Medulla oblongata (tissue), 1 donor: ENCODE measurements at regions not wholly inside any gene's neighbourhood (a gene's known extent, or its start where the extent isn't known, plus 50 kb on each side); places are given as distances from the start of the nearest gene placed in this dataset.

Experiments used
- DNase-seq: peaks from one replicate; pipeline ENCODE4 v3.0.0-alpha.2; 2015; ENCODE audit errors: extremely low spot score

DNA sequence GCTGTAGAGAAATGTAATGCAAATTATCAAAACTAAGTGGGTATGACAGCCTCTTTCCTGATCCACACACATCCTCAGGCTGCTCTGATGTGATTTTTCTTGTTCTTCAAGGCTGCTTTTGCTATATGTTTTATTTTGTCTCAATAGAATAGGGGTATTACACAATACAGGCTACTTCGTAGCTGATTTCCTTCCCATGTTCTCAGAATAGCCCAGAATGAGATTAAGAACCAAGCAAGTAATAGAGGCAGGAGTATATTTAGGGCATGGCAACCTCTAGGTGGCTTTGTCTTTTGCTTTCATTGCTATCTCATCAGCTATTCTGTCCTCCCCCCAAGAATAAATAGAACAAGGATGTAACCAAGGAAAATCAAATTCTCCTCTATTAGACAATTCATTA is 241.8 kb downstream of the ALDH8A1 start:
- no peak for DNase-seq

GRCh38 chr6:134707342-134708031 is 242.4 kb downstream of the ALDH8A1 start:
- no peak for DNase-seq

- DNase-seq = no peak
These were observed 243.1 kb downstream of the ALDH8A1 start for GRCh38 chr6:134706806-134707205.

DNA sequence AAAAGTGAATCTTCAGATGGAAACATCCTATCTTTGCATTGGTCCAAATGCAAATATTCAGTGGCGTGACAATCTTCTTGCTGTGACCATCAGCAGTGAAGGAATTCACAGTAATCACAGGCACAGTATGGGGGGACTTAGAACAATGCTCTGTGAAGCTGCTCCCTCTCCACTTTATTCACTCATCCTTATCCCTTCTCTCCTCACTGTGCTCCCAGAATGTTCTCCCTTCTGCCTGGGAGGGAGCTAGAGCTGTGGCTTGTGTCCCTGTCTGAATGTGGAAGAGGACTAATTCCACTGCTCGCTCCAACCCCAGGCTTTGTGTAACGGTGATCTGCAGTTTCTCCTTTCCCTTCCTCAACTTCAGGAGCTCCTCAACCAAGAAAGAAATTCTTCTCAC is 243.7 kb downstream of the ALDH8A1 start:
- peak; percentile 52 for DNase-seq

DNA sequence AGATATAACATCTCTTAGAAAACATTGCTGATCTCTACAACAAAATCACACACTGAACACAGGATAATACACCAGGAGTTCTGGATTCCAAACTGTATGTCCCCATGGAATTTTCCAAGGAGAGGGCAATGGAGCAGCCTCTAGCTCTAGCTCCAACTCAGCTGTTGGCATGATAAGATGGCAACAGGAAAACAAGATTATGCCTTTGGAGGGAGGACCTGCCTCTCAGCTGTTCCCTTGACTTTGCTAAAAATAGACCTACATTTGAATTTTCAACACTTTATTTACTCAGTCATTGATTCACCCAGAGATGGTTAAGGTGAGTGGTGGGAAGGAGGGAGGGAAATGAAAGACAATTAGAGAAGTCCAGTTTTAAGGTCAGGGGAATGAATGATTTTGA is 246.7 kb downstream of the ALDH8A1 start:
- DNase-seq = no peak

- DNase-seq = no peak
These were observed 247.6 kb downstream of the ALDH8A1 start for GRCh38 chr6:134702279-134702678.

GRCh38 chr6:134701301-134701700 is 248.6 kb downstream of the ALDH8A1 start:
- DNase-seq = no peak

GRCh38 chr6:134698228-134698627 is 251.7 kb downstream of the ALDH8A1 start:
- DNase-seq = no peak

- no peak for DNase-seq
These were observed 257.9 kb downstream of the ALDH8A1 start for GRCh38 chr6:134692008-134692407.

- DNase-seq = no peak
These were observed 258.7 kb downstream of the ALDH8A1 start for GRCh38 chr6:134691180-134691579.

DNA sequence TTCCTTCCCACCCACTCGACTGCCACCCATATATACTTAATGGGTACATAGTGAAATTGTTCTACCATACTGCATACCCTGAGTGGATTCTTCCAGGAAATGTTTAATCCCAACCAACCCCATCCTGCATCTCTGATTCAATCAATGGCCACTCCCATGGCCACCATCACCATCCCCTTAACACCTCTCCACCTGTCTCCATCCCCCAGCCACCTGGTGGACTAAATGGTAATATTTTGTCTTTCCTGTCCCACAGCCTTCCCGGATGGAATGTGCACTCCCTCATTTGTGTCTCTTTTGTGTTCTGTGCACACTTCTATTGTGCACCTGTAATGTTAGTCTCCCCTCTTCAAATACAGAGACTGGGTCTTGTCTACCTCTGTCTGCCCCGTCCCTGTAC is 259.9 kb downstream of the ALDH8A1 start:
- no peak for DNase-seq

DNA sequence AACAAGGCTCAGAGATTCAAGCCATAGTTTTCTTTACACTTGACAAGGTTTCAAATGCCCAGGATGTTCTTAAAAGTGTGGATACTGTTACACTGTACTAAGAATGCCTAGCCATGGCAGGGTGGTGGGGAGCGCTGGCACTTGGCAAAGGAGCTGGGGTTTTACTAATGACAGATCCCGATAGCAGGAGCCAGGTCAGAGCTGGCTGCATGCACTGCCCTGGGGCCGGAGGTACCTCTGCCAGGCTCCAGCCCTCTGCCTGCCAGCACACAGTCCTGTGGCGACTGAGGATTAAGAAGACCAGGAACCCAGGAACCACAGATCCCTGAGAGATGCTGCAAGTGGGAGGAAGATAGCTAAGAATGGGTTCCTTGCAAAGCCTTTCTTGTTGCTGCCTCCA is 260.3 kb downstream of the ALDH8A1 start:
- DNase-seq = no peak

DNA sequence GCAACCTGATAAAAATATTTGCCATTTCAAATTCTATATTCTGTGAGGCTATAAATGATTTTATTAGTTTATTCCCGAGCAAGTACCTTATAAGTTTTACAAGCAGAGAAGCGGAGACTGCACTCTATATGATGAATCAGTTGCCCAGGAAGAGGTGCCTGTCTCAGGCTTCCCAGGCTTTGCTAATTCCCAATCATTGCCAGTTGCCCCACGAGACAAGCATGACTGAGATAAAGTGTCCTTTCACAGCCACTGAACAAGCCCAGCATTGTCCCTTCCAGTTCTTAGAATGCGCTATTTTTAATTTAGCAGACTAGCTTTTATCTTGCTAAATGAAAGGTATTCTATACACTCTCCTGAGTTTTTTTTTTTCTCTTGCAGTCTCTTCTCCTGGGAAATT is 260.7 kb downstream of the ALDH8A1 start:
- peak; percentile 93 for DNase-seq

DNA sequence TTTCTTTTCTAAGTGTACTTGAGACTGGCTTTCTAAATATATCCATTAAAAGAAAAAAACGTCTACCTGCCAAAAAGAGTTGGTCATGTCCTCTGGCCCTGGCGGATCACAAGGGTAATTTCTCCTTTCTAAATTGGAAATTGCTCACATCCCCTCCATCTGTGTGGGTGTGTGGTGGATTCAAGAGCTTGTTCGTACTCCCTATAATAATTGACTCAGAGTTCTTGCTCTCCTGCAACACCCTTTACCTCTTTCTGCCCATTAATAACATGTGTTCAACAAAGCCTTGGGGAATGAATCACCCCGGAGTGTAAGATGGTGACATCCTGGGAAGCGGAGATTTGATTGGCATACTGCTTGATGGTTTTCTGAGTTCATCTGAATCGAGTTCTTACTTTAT is 263.8 kb downstream of the ALDH8A1 start:
- DNase-seq = peak; percentile 47

GRCh38 chr6:134684423-134684795 is 265.5 kb downstream of the ALDH8A1 start:
- DNase-seq = no peak

DNA sequence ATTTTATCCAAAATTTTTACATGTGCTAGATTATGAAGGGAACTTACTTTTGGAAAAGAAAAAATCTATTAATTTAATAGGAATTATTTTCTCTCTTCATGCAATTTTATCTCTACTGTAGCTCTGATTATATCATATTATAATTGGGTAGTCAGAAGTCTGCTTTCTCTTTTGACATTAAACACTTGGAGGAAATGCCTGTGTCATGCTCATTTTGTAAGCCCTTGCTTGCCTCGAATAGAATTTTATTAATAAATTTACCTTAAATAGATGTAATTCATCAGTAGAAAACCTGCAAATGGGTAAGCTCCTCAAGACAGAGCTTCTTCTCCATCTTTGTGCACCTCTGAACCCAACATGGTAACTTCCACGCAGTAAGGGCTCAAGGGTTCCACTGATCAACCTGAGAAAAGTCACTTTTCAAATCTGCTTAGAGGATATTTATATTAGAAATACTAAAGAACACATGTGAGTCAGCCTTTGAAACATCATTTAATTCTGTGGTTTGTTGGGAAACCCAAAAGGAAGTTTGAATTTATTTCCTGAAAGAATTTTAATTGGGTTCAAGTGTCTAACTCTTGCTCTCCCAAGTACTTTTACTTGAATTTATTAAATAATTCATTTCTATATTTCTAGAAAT is 266.0 kb downstream of the ALDH8A1 start:
- DNase-seq = no peak

DNA sequence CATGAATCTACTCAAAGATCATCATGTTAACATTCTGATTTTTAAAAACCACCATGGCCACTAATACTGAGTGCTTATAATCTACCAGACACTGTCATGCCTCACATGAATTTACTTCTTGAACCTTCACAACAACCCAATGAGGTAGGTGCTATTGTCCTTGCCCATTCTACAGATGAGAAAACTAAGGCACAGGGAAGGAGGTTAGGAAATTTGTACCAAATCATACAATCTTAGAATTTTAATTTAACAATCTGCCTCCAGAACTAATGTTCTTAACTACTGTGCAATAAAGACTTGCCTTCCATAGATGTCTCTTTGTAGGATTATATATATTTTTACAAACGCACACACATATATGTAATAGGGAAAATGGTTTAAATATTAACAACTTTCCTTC is 269.5 kb downstream of the ALDH8A1 start:
- DNase-seq = no peak

GRCh38 chr6:134680021-134680420 is 269.9 kb downstream of the ALDH8A1 start:
- no peak for DNase-seq

- DNase-seq = peak; percentile 77
These were observed 271.4 kb downstream of the ALDH8A1 start for GRCh38 chr6:134678436-134678889.

- no peak for DNase-seq
These were observed 273.3 kb downstream of the ALDH8A1 start for GRCh38 chr6:134676307-134677281.

DNA sequence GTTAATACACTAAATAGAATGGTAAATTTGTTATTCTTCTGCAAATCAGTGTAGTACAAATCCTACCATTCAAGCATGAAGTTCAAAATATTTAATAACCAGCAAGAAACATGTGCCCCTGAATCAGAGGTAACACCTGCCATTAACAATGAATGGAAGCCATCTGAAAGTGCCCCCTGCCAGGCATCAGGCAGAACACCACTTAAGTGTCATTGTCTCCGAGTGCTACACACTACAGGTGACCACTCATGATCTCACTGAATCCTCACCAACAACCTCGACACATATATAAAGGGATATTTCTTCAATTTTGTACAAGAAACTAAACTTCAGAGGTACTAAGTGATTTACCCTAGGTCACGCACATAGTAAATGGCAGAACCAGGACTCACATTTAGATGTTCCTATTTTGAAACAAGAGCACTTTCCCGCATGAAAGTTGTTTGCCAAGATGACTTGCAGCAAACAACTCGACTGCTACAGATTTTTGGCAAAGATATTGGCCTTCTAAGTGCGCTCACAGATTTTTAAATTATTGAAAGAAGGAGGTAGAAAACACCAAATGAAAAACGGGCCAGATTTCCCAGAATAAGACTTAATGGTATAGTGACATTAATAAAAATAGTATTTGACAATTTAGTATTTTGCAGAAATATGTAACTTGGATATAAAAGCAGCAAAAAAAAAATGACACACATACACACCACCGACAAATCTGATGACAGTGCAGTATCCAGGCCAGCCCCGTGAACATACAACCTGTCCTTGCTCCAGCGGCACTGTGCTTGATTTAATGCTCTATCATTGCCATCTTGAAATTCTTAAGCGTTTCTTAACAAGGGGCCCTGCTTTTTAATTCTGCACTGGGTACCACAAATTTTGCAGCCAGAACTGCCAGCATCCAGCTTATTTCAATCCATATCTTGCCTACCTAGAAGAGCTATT is 274.5 kb downstream of the ALDH8A1 start:
- DNase-seq = no peak
